Right atrium auricular region (tissue), 2 donors: ENCODE measurements at regions not wholly inside any gene's neighbourhood (a gene's known extent, or its start where the extent isn't known, plus 50 kb on each side); places are given as distances from the start of the nearest gene placed in this dataset.

Source experiments
- DNase-seq: peaks from one replicate; pipeline ENCODE4 v3.0.0-alpha.2; 2019; ENCODE audit warnings: low spot score
- H3K27ac ChIP-seq, 2 donors: fragments of 200-600 bp; sonication (generic); 1 replicate in 1 of 2; 2 replicates in 1 of 2; pipeline ENCODE4 v1.5.1; 2016 to 2019
- H3K27me3 ChIP-seq, 2 donors: fragments of 200-600 bp; sonication (generic); one replicate each; pipeline versions ENCODE4 v1.5.1 to v1.6.0; 2017 to 2019
- H3K36me3 ChIP-seq: fragments of 200-600 bp; sonication (generic); one replicate; pipeline ENCODE4 v1.5.1; 2016
- H3K4me1 ChIP-seq, 2 donors: fragments of 200-600 bp; sonication (generic); one replicate each; pipeline versions ENCODE4 v1.5.1 to v1.6.0; 2017 to 2019
- H3K4me3 ChIP-seq, 2 donors: fragments of 200-600 bp; sonication (generic); 1 replicate in 1 of 2; 2 replicates in 1 of 2; pipeline ENCODE4 v1.5.1; 2017 to 2019; ENCODE audit warnings: mild to moderate bottlenecking in 1 of 2, moderate library complexity in 1 of 2
- H3K9me3 ChIP-seq, 2 donors: fragments of 200-600 bp; sonication (generic); one replicate each; pipeline ENCODE4 v1.5.1; 2019
- CTCF ChIP-seq, 2 donors: fragments of 200-600 bp; sonication (generic); IDR thresholded peaks; one replicate each; pipeline ENCODE4 v1.5.1; 2019; ENCODE audit warnings: antibody characterized with exemption in 2 of 2

- Histone ChIP-seq H3K36me3 (no peaks in the 10 kb centered on the region), H3K27ac (peak overlapping the region; percentile 62 to 73), H3K4me3 (peak overlapping the region in 1 of 2 donors; percentile 11), H3K4me1 (peaks cover 0 to 71% of the 10 kb centered on the region in 2 donors), H3K9me3 (peaks cover 0 to 4% of the 10 kb centered on the region in 2 donors), H3K27me3 (no peaks in the 10 kb centered on the region)
- DNase-seq: no peak
- TF ChIP-seq CTCF (IDR thresholded peaks at IDR 0.05): no peak
Observed at GRCh38 chr12:124684496-124684895, 117.1 kb upstream of the NCOR2 start.

- H3K36me3 ChIP-seq: no peaks in the 10 kb centered on the region
- no peak for TF ChIP-seq CTCF (IDR thresholded peaks at IDR 0.05)
- peak overlapping the region; percentile 57 to 62 for H3K27ac ChIP-seq
- H3K9me3 ChIP-seq: peaks cover 0 to 4% of the 10 kb centered on the region in 2 donors
- DNase-seq: no peak
- H3K4me3 ChIP-seq: no peak overlapping the region
- H3K4me1 ChIP-seq: peaks cover 0 to 77% of the 10 kb centered on the region in 2 donors
- no peaks in the 10 kb centered on the region for H3K27me3 ChIP-seq
Observed at GRCh38 chr12:124683152-124684124, 116.0 kb upstream of the NCOR2 start.

GRCh38 chr12:124682425-124683151 is 115.2 kb upstream of the NCOR2 start:
- H3K27ac ChIP-seq: peak overlapping the region; percentile 53 to 57
- DNase-seq: no peak
- H3K36me3 ChIP-seq: no peaks in the 10 kb centered on the region
- peaks cover 0 to 4% of the 10 kb centered on the region in 2 donors for H3K9me3 ChIP-seq
- no peak overlapping the region for H3K4me3 ChIP-seq
- no peaks in the 10 kb centered on the region for H3K27me3 ChIP-seq
- TF ChIP-seq CTCF (IDR thresholded peaks at IDR 0.05): no peak
- peaks cover 0 to 69% of the 10 kb centered on the region in 2 donors for H3K4me1 ChIP-seq

- H3K9me3 ChIP-seq: peaks cover 0 to 4% of the 10 kb centered on the region in 2 donors
- peaks cover 0 to 66% of the 10 kb centered on the region in 2 donors for H3K4me1 ChIP-seq
- H3K4me3 ChIP-seq: no peak overlapping the region
- peak overlapping the region; percentile 53 to 57 for H3K27ac ChIP-seq
- peak; percentile 81 for DNase-seq
- no peak for TF ChIP-seq CTCF (IDR thresholded peaks at IDR 0.05)
- no peaks in the 10 kb centered on the region for H3K27me3 ChIP-seq
- H3K36me3 ChIP-seq: no peaks in the 10 kb centered on the region
Observed at GRCh38 chr12:124681779-124682391, 114.5 kb upstream of the NCOR2 start.

DNA sequence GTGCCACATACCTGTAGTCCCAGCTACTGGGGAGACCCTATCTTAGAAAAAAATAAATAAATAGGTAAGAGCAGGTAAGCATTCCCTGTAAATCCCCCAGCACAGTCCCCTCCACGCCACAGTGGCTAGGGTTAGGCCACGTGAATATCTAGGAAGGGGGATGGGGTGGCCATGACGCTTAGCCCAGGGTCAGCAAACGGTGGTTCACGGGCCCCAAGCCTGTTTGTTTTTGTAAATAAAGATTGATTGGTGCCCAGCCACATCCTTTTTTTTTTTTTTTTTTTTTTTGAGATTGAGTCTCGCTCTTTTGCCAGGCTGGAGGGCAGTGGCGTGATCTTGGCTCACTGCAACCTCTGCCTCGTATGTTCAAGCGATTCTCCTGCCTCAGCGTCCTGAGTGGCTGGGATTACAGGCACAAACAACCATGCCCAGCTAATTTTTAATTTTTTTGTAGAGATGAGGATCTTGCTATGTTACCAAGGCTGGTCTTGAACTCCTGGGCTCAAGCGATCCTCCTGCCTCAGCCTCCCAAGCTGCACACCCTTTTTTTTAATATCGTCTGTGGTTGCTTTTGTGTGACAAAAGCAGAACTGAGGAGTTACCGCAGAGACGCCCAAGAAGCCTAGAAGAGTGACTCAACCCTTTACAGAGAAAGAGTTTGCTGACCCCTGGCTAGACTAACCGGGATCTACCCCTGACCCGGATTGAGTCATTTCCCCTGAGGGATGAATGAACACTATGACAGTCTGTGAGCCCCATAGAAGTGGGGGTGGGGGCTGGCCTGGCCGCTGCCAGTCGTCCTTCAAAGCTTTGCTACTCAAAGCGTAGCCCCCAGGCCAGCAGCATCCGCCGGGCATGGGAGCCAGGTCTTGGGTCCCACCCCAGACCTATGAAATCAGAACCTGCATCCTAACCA is 113.7 kb upstream of the NCOR2 start:
- Histone ChIP-seq H3K27ac (peak overlapping the region; percentile 53 to 57), H3K27me3 (no peaks in the 10 kb centered on the region), H3K36me3 (no peaks in the 10 kb centered on the region), H3K9me3 (no peaks in the 10 kb centered on the region), H3K4me3 (no peak overlapping the region), H3K4me1 (peaks cover 0 to 64% of the 10 kb centered on the region in 2 donors)
- DNase-seq: no peak
- TF ChIP-seq CTCF (IDR thresholded peaks at IDR 0.05): peak in 1 of 2 donors; percentile 45
